ENCODE measurements at regions not wholly inside any gene's neighbourhood (a gene's known extent, or its start where the extent isn't known, plus 50 kb on each side); places are given as distances from the start of the nearest gene placed in this dataset.
A peak's percentile ranks its signal among the peaks of the same experiment; 100 is the strongest.
"Not testable (repeated sequence)": the region's sequence is repeated elsewhere in the genome, so short reads cannot be mapped to it uniquely, and the experiment has no call there.

GRCh38 chr10:29861811-29862505 is 197.4 kb downstream of the JCAD start:
- no peak for DNase-seq (ENCODE audit: low spot score)
- ATAC-seq: peak; percentile 78
- intact Hi-C loops (cut with DNase I): no loop called here

- ATAC-seq; intact Hi-C loops (cut with DNase I); DNase-seq (ENCODE audit: low spot score): not testable (repeated sequence)
Measured at GRCh38 chr10:29861231-29861630, 198.2 kb downstream of the JCAD start.

GRCh38 chr10:29860166-29860565 is 199.2 kb downstream of the JCAD start:
- no peak for ATAC-seq
- DNase-seq (ENCODE audit: low spot score): no peak
- intact Hi-C loops (cut with DNase I): no loop called here

GRCh38 chr10:29859521-29860130 is 199.8 kb downstream of the JCAD start:
- intact Hi-C loops (cut with DNase I): loop anchor here (5.0 kb wide), 1 partner anchor 247 kb away; no protein-coding TSS in a partner anchor

GRCh38 chr10:29858702-29859267 is 200.6 kb downstream of the JCAD start:
- ATAC-seq (no peak), DNase-seq (ENCODE audit: low spot score) (no peak)
- intact Hi-C loops (cut with DNase I): loop anchor here (5.0 kb wide), 1 partner anchor 246 kb away; no protein-coding TSS in a partner anchor

More at GRCh38 chr10:29859521-29860130, 199.8 kb downstream of the JCAD start:
- ATAC-seq (no peak), DNase-seq (ENCODE audit: low spot score) (no peak)

GRCh38 chr10:29857843-29858701 is 201.3 kb downstream of the JCAD start:
- ATAC-seq (no peak), DNase-seq (ENCODE audit: low spot score) (no peak)
- intact Hi-C loops (cut with DNase I): loop anchor here (5.0 kb wide), 1 partner anchor 246 kb away; no protein-coding TSS in a partner anchor

GRCh38 chr10:29856295-29856694 is 203.1 kb downstream of the JCAD start:
- ATAC-seq (no peak), DNase-seq (ENCODE audit: low spot score) (no peak)
- intact Hi-C loops (cut with DNase I): loop anchor here (5.0 kb wide), 1 partner anchor 244 kb away; no protein-coding TSS in a partner anchor

GRCh38 chr10:29853913-29854312 is 205.5 kb downstream of the JCAD start:
- ATAC-seq: no peak
- no peak for DNase-seq (ENCODE audit: low spot score)
- intact Hi-C loops (cut with DNase I): no loop called here

GRCh38 chr10:29851241-29851640 is 208.1 kb downstream of the JCAD start:
- ATAC-seq (no peak), DNase-seq (ENCODE audit: low spot score) (no peak)
- intact Hi-C loops (cut with DNase I): no loop called here

- no peak for DNase-seq (ENCODE audit: low spot score)
- intact Hi-C loops (cut with DNase I): no loop called here
- no peak for ATAC-seq
Measured at GRCh38 chr10:29850371-29850770, 209.0 kb downstream of the JCAD start.

GRCh38 chr10:29849886-29850285 is 209.5 kb downstream of the JCAD start:
- no peak for ATAC-seq
- no peak for DNase-seq (ENCODE audit: low spot score)
- intact Hi-C loops (cut with DNase I): no loop called here

GRCh38 chr10:29849126-29849833 is 210.1 kb downstream of the JCAD start:
- intact Hi-C loops (cut with DNase I): no loop called here
- peak; percentile 67 for ATAC-seq
- no peak for DNase-seq (ENCODE audit: low spot score)

- intact Hi-C loops (cut with DNase I): no loop called here
Measured at GRCh38 chr10:29846881-29847280, 212.1 kb upstream of the SVIL start.

GRCh38 chr10:29845166-29845565 is 210.4 kb upstream of the SVIL start:
- DNase-seq (ENCODE audit: low spot score): no peak
- intact Hi-C loops (cut with DNase I): no loop called here
- no peak for ATAC-seq

More at GRCh38 chr10:29846881-29847280, 212.1 kb upstream of the SVIL start:
- ATAC-seq: no peak
- no peak for DNase-seq (ENCODE audit: low spot score)

GRCh38 chr10:29843143-29843542 is 208.4 kb upstream of the SVIL start:
- DNase-seq (ENCODE audit: low spot score): no peak
- no peak for ATAC-seq
- intact Hi-C loops (cut with DNase I): no loop called here

GRCh38 chr10:29841724-29842649 is 207.2 kb upstream of the SVIL start:
- DNase-seq (ENCODE audit: low spot score) (no peak), ATAC-seq (peak; percentile 36)
- intact Hi-C loops (cut with DNase I): no loop called here

GRCh38 chr10:29840516-29841276 is 205.9 kb upstream of the SVIL start:
- DNase-seq (ENCODE audit: low spot score): no peak
- no peak for ATAC-seq
- intact Hi-C loops (cut with DNase I): no loop called here
